Keratinocyte (primary cell): ENCODE measurements at regions not wholly inside any gene's neighbourhood (a gene's known extent, or its start where the extent isn't known, plus 50 kb on each side); places are given as distances from the start of the nearest gene placed in this dataset.

Experiments
- EZH2 ChIP-seq: IDR thresholded peaks from one replicate; pipeline ENCODE4 v1.6.1; 2012; ENCODE audit warnings: inconsistent platforms, mild to moderate bottlenecking, low read length, moderate library complexity
- TF ChIP-seq, protein P1 (sequence below), 3 experiments: IDR thresholded peaks in 1 of 3; conservative IDR thresholded peaks in 1 of 3; optimal IDR thresholded peaks in 1 of 3; 2 replicates in 2 of 3; 3 replicates in 1 of 3; pipeline versions ENCODE3 to v1.5.1; 2011; ENCODE audit warnings: low read length in 3 of 3, mild to moderate bottlenecking in 3 of 3, moderate library complexity in 2 of 3, control low read depth in 1 of 3, inconsistent platforms in 1 of 3; ENCODE audit not compliant: insufficient read depth in 2 of 3; ENCODE audit errors: extremely low read depth in 1 of 3

DNA sequence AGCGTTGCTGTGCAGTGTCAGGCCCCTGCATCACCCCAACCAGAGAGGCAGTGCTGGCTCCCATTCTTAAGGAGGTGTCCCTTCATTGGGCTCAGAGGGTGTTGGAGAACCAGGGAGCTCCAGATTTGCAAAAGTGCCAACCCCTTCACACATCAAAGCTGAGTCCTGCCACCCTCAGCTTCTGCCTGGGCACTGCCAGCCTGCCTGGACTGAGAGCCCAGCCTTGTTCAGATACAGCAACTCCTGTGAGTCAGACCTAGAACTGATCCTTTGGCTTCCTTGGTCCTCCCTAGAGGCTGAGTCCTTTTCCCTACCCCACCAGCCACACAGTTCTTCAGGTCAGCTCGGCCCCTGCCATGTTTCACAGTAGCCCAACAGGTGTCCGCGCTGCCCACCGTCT, 424.9 kb upstream of the MYT1L start:
- TF ChIP-seq EZH2: no peak
- TF ChIP-seq, protein P1, sequence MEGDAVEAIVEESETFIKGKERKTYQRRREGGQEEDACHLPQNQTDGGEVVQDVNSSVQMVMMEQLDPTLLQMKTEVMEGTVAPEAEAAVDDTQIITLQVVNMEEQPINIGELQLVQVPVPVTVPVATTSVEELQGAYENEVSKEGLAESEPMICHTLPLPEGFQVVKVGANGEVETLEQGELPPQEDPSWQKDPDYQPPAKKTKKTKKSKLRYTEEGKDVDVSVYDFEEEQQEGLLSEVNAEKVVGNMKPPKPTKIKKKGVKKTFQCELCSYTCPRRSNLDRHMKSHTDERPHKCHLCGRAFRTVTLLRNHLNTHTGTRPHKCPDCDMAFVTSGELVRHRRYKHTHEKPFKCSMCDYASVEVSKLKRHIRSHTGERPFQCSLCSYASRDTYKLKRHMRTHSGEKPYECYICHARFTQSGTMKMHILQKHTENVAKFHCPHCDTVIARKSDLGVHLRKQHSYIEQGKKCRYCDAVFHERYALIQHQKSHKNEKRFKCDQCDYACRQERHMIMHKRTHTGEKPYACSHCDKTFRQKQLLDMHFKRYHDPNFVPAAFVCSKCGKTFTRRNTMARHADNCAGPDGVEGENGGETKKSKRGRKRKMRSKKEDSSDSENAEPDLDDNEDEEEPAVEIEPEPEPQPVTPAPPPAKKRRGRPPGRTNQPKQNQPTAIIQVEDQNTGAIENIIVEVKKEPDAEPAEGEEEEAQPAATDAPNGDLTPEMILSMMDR (optimal IDR thresholded peaks at IDR 0.05 in 1 of 3, IDR thresholded peaks at IDR 0.05 in 1 of 3, conservative IDR thresholded peaks at IDR 0.05 in 1 of 3; ENCODE audit: extremely low read depth in 1 of 3, insufficient read depth in 2 of 3, low read length in 3 of 3): no peak
